Bone marrow (tissue), 2 donors: ENCODE measurements at regions not wholly inside any gene's neighbourhood (a gene's known extent, or its start where the extent isn't known, plus 50 kb on each side); places are given as distances from the start of the nearest gene placed in this dataset.
"Not testable (repeated sequence)": the region's sequence is repeated elsewhere in the genome, so short reads cannot be mapped to it uniquely, and the experiment has no call there.

Experiments used
- DNase-seq, 2 donors: peaks; one replicate each; lab custom pipeline; 2025; lab: John Stamatoyannopoulos, UW

DNA sequence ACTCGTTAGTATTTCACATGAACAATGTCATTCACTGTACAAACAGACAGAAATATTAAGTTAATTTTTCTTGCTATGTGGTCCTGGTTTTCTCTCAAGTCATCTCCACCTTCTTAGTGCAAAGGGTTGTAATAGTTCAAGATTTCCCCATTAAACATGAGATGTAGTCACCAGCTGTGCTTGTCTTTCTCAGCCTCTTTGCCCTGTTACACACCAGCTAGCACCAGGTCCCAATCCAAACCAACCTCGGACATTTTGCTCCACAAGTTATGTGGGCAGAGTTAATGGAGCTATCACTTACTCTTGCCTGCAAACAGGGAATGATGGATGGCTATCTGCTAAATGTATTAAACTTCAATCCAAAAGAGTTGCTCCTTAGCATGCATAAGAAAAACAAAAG lies 328.1 kb downstream of the TLE1 start:
- no peak for DNase-seq

DNA sequence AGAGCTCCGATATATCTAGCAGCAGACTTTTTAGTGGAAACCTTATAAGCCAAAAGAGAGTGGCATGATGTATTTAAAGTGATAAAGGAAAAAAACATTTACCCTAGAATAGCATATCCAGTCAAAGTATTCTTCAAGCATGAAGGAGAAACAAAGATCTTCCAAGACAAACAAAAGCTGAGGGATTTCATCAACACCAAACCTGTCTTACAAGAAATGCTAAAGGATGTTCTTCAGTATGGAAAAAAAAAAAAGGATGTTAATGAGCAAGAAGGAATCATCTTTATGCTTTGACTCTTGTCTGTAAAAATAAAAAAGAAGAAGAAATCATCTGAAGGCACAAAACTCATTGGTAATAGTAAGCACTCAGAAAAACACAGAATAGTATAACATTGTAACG lies 338.2 kb downstream of the TLE1 start:
- no peak for DNase-seq

DNA sequence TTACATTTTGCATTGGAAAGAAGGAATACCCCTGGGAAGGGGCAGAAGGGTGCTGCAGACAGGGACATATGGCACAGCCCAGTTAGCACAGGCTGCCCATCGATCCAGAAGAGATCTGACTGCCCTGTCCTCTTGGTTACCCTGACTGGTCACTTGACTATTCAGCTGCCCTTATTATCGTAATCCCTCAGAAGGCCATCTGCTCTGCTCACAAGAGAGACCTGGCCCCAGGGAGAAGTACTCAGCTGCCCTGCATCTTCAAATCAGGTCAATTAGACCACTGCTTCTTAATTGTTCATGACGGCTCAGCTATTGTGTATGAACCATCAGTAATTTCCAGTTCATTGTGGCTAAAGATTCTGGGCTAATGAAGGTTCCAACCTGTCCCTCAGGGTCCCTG lies 345.0 kb downstream of the TLE1 start:
- no peak for DNase-seq

DNA sequence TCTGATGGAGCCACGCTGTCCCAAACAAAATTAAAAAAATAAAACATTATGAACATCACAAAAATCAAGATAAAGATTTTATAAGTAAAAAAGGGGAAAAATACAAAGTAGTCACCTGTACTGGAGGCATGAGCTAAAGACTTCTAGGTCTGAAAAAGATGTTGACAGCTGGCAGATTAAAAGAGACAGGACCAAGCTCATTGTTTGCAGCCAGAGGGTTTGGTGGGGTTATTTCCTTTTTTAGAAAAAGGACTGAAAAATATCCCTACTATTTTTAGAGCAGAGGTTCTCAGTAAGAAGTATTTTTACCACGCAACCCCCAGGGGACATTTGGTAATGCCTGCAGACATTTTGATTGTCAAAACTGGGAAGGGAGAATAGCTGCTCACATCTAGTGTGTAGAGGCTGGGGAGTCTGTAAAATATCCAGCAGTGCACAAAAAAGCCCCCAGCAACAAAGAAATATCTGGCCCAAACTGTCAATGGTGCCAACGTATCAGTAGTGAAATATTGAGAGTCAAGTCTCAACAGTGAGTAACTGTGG lies 353.4 kb downstream of the TLE1 start:
- DNase-seq, result no peak

DNA sequence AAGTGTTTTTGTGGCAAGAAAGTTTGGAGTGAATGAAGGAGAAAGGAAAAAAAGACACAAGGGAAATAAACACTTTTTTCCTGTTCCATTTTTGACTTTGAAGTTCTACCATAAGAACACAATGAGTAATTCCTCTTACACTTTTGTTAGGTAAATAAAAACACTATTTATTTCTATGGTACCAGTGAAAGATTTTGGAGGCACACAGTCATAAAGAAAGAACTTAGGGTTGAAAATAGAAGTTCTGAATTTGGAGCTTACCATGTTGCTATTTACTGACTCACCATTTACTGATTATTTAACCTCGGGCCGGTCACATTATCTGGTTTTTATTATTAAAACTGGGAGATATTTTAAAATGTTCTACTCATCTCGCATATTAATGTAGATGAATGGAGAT lies 367.8 kb downstream of the TLE1 start:
- DNase-seq, result no peak

DNA sequence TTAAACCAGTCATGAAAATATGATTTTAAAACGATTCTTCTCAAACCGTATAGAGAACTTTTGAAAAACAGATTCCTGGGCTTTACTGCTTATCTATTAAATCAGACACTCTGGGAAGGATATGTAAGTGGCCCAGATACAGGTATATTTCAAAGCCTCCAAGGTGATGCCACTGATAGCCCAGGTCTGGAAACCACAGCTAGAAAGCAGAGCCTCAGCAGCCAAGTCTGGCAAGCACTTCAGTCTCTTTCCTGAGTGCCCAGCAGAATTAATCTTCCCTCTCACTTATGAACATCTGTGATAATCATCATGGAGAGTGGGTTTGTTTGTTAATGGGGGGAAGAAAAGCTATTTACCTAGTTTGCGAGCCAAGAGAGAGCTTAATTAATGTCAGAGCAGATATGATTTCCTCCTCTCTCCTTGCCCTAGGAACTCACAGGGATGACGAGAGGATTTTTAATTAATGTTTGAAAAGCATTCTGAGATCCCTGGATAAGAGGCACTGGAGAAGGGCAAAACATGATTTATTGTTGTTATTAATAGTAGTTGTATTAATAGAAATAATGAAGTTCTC lies 368.4 kb downstream of the TLE1 start:
- no peak for DNase-seq

DNA sequence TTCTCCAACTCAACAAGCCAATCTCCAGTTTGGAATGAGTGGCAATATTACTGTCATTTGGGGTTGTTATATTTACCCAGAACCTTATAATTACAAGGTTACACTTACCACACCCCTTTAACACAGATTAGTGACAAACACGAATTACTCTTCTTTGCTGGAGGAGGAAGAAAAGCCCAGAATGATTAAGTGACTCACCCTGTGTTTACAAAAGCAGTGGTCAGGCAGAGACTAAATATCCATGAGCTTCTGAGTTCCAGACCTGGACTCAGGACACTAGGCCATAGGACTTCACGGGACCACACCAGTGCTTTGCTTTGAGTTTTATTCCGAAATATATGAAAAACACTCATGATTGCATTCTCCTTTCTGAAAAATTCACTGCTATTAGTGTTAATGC lies 370.8 kb downstream of the TLE1 start:
- no peak for DNase-seq

DNA sequence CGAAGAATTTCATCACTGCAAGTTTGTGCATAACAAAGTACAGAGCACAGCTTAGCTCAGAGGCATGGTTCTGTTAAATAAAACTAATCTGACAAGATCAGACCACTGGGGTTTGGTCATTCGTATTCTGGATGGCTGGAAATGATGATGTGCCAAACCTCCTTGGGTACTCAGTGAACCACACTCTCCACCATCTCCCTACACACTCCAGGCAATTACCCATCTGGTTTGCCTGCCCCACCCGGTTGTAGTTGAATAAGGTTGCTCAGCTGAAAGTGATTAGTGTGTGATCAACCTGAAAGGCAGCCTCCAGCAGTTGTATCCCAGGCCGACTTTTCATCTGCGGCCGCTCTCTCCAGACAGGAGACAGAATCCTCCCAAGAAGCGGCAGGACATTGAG lies 371.4 kb downstream of the TLE1 start:
- no peak for DNase-seq

DNA sequence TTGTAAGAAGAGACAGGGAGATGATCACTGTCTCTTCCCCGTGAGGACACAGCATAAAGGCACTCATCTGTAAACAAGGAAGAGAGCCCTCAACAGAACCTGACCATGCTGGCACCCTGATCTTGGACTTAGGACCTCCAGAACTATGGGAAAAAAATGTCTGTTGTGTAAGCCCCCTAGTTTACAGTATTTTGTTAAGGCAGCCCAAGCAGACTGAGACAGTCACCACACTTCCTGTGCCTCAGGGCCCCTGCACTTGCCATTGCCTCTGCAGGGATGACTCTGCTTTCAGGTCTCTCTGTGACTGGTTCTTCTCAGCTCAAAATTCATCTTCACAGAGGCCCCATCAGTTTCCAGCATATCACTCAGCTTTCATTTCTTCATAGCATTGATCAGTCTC lies 372.1 kb downstream of the TLE1 start:
- no peak for DNase-seq

DNA sequence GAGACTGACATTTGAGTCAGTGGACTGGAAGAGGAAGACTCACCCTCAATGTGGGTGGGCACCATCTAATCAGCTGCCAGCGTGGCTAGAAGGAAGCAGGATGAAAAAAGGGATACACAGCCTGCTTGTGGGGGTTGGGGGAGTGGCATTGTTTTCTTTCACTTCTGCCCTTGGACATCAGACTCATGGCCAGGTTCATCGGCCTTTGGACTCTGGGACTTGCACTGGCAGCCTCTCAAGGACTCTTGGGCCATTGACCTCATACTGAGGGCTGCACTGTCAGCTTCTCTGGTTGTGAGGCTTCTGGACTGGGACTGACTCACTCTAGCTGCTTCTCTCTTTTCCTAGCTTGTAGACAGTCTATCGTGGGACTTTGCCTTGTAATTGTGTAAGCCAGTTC lies 374.9 kb downstream of the TLE1 start:
- DNase-seq, result no peak

DNA sequence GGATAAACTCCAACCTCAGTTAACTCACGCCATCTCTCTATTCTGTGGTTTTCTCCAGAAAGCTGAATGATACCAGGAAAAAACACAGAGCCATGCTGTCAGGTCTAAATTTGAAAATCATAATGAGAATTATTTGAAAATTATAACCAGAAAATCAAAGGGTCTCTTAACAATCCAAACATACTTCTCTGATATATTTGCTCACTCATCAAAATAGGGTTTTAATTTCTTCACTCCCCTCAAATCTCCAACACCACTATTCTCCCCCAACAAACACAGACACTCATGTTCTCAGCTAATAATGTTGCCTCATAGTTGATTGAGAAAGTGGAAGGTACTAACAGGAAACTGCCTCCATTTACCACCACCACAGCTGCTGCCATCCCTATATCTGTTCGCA lies 375.5 kb downstream of the TLE1 start:
- no peak for DNase-seq

DNA sequence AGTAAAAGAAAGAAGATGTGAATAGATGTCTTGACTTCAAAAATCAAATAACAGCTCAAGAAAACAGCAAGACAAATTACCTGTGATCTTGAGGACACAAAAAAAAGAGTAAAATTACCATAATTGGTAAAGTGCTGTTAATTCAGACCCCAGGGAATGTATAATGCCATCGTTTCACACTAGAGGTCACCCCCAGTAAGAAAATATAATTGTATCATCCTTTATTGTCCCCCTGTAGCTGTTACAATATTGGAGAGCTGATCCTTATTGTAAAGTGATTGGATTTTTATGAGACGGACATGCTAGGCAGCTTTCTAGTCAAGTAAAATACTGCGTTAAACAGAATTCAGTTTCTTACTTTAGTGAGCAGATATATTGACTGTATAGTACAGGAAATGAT lies 377.0 kb downstream of the TLE1 start:
- DNase-seq, result no peak

DNA sequence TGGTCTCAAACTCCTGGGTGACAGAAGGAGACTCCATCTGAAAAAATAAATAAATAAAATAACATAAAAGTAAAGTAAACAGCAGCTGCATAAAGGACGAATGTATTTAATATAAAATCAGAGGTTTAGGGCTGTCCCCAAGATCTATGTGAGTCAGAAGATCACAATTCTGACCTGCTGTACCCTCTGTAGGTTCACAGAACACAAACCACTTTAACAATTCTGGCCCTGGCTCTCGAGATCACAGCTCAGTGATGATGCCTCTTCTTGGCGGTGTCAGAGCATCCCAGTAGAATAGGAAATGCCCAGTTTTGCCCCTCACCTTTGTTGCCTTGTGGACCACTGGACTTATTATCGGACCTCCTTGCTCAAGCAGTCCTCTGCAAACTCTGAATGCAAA lies 380.9 kb downstream of the TLE1 start:
- no peak for DNase-seq

DNA sequence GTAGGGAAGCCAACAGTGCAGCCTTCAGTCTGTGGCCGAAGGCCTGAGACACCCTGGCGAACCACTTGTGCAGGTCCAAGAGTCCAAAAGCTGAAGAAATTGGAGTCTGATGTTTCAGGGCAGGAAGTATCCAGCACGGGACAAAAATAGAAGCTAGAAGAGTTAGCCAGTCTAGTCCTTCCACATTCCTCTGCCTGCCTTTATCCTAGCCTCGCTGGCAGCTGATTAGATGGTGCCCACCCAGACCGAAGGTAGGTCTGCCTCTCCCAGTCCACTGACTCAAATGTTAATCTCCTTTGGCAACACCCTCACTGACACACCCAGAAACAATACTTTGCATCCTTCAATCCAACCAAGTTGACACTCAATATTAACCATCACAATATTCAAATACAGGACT lies 381.6 kb downstream of the TLE1 start:
- not testable (repeated sequence) for DNase-seq

DNA sequence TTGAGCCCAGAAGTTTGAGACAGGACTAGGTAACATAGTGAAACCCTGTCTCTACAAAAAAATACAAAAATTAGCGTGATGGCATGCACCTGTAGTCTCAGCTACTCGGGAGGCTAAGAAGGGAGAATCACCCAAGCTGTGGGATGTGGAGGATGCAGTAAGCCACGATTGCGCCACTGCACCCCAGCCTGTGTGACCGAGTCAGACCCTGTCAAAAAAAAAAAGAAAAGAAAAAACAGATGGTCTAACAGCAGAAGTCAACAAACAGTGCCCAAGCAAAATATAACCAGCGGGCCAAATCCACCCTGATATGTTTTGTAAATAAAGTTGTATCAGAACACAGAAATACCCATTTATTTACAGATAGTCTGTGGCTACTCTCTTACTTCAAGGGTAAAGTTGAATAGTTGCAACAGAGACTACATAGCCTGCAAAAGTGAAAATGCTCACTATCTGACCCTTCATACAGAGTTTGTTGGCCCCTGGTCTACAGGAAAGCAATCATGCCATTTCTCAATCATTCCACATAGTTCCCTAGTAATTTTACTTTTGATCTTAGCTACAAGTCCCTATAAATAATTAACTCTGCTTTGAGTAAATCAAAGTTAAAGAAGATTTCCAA lies 383.7 kb downstream of the TLE1 start:
- no peak for DNase-seq

DNA sequence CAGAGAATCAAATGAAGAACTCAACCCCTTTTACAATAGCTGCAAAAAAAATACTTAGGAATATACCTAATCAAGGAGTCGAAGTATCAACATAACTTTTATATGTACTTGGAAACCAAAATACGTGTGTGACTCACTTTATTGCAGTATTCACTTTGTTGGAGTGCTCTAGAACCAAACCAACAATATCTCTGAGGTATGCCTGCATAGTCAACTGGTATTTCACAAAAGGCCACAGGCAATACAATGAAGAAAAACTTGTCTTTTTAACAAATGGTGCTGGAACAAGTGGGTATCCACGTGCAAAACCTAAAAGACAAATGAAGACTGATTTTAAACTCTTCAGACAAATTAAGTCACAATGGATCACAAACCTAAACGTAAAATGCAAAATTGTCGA lies 385.7 kb downstream of the TLE1 start:
- DNase-seq, result no peak

DNA sequence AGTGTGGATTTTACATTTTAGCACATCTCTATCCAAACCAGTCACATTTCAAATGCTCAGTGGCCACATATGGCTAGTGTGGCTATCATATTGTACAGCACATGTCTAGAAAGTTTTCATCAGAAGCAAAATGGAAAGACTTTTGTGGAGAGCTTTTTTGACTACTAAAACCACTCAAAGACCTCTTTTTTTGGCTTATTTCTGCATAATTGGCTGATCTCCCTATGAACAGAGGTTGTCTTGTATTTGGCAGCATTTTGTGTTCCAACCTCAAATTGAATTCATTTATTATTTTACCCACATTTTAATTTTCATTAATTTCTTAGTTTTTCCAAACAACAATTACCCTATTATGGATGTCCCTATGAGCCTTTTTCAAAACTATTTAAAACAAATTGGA lies 395.7 kb downstream of the TLE1 start:
- no peak for DNase-seq

DNA sequence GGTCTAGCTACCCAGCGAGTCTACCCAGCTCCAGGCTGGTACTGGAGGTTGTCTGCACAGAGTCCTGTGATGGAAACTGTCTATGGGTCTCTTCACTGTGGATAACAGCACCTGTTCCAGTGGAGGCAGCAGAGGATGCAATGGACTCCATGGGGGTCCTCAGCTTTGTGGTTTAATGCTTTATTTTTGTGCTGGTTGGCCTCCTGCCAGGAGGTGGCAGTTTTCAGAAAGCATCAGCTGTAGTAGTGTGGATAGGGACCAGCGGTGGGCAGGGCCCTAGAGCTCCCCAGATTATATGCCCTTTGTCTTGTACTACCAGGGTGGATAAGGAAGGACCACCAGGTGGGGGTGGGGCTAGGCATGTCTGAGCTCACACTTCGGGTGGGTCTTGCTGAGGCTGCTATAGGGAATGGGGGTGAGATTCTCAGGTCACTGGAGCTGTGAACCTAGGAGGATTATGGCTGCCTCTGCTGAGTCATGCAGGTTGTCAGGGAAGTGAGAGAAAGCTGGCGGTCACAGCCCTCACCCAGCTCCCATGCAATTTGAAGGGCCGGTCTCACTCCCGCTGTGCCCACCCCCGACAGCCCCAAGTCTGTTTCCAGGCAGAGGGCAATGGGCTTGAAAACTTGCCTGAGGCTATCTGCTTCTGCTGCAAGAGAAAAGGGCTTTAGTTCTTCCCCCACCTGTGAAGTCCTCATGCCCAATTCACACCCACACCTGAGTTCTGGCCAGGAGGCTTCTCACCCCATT lies 397.1 kb downstream of the TLE1 start:
- DNase-seq, result no peak

DNA sequence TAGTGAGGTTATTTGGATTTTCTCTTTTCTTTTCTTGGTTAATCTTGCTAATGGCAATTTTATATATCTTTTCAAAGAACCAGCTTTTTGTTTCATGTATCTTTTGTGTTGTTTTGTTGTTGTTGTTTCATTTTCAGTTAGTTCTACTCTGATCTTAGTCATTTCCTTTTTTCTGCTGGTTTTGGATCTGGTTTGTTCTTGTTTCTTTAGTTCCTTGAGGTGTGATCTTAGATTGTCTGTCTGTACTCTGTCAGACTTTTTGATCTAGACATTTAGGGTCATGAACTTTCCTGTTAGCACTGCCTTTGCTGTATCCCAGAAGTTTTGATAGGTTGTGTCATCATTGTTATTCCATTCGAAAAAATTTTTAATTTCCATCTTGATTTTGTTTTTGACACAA lies 399.7 kb downstream of the TLE1 start:
- DNase-seq, result no peak

DNA sequence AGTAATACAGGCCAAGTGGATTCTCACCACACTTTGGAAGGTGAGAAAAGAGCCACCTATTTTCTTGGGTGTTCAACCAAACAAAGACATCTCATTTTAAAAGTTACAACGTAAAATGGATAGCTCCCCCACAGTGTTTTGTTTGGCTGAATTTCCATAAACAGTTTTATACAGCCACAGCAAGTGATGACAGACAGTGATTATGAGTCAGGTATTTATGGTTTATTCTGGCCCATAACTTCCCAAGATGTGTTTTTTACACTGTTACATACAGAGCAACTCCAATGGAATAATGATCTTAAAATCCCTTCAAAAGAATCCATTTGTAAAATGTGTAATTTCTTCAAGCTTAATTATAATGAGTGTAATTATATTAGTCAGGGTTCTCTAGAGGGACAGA lies 421.3 kb downstream of the TLE1 start:
- DNase-seq, result no peak

DNA sequence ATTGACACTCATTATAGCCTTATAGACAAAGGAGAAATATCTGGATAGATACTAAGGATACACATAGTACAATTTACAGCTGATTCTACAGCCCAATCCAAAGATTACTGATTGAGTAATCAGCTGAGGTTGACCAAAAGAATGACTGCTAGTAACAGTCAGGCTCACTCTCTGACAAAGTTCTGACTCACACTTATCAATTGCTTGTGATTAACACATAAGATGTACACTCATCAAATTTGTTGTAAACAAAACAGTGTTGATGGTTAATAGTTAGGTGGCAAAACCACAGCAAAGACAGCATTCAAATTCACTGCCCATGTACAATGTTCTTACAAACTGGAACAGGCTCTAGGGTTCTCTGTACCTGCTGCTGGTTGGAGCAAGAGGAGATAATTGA lies 422.7 kb downstream of the TLE1 start:
- no peak for DNase-seq

DNA sequence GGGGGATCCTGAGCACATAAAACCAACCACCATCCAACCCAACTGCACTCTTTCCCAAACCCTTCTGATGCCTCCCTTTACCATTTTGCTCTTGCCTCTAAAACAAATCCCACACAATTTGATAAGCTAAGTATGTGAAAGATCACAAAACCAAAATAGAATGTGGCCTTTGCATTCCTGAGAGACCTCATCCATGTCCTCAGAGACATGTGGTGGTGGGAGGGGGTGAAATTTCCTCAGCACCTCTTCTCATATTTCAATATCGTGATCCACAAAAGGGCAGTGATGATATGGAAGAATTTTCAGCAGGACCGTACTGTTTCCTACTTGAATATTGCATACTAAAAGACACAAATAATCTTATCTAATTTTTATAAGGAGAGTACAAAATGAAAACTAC lies 423.3 kb downstream of the TLE1 start:
- DNase-seq, result no peak

DNA sequence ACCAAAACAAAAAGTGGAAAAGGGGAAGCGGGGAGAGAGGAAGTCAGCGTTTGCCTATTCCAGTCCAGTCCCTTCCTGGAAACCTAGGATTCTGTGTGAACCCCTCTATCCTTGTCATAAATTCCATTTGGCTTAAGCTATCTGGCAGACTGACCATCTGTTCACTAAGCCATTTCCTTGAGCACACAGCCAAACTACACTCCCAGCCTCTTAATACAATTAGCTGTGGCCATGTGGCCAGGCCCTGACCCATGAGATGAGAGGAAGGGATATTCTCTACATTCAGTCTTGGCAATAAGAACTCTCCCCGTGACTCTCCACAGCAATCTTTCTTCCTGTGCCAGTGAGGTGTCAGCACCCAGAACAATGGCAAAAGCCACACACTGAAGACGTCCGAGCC lies 424.8 kb downstream of the TLE1 start:
- no peak for DNase-seq

DNA sequence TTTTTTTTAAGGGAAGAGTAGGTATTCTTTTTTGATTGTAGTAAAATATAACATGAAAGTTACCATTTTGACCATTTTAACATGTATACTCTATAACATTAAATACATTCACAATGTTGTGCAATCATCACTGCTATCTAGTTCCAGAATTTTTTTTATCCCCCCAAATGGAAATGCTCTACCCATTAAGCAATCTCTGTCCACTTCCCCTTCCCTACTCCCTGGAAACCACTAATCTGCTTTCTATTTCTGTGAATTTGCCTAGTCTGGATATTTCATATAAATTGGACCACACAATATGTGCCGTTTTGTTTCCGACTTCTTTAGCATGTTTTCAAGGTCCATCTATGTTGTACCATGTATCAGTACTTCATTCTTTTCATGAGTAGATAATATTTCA lies 429.5 kb downstream of the TLE1 start:
- DNase-seq, result no peak
